Smooth muscle cell (in vitro differentiated cells): ENCODE measurements at regions not wholly inside any gene's neighbourhood (a gene's known extent, or its start where the extent isn't known, plus 50 kb on each side); places are given as distances from the start of the nearest gene placed in this dataset.
A peak's percentile ranks its signal among the peaks of the same experiment; 100 is the strongest.

Experiments
- DNase-seq: peaks from one replicate; lab custom pipeline; 2025; ENCODE audit not compliant: unreplicated experiment; lab: John Stamatoyannopoulos, UW
- H2AFZ ChIP-seq: fragments of 200-600 bp; sonication (generic); 2 replicates; pipeline ENCODE4 v1.6.0; 2016; ENCODE audit warnings: antibody characterized with exemption, low read depth, mild to moderate bottlenecking
- H3F3A ChIP-seq: fragments of 200-600 bp; sonication (generic); 2 replicates; pipeline ENCODE4 v1.6.0; 2017; ENCODE audit warnings: antibody characterized with exemption, low read depth
- H3K27ac ChIP-seq: fragments of 200-600 bp; sonication (generic); 2 replicates; pipeline ENCODE4 v1.5.1; 2016; ENCODE audit warnings: low read depth, mild to moderate bottlenecking
- H3K27me3 ChIP-seq: fragments of 200-600 bp; sonication (generic); 2 replicates; pipeline ENCODE4 v1.6.1; 2016; ENCODE audit warnings: low read depth, mild to moderate bottlenecking
- H3K36me3 ChIP-seq: fragments of 200-600 bp; sonication (generic); 2 replicates; pipeline ENCODE4 v1.5.1; 2016; ENCODE audit warnings: low read depth
- H3K4me1 ChIP-seq: fragments of 200-600 bp; sonication (generic); 2 replicates; pipeline ENCODE4 v1.5.1; 2016; ENCODE audit warnings: low read depth
- H3K4me2 ChIP-seq: fragments of 200-600 bp; sonication (generic); 2 replicates; pipeline ENCODE4 v1.6.0; 2016; ENCODE audit warnings: mild to moderate bottlenecking
- H3K4me3 ChIP-seq: fragments of 200-600 bp; sonication (generic); 2 replicates; pipeline ENCODE4 v1.5.1; 2016; ENCODE audit warnings: mild to moderate bottlenecking
- H3K79me2 ChIP-seq: fragments of 200-600 bp; sonication (generic); 2 replicates; pipeline ENCODE4 v1.6.0; 2016; ENCODE audit warnings: low read depth, mild to moderate bottlenecking
- H3K9ac ChIP-seq: fragments of 200-600 bp; sonication (generic); 2 replicates; pipeline ENCODE4 v1.6.0; 2016; ENCODE audit warnings: low read depth
- H3K9me3 ChIP-seq: fragments of 200-600 bp; sonication (generic); replicated peaks from 2 replicates; pipeline ENCODE4 v1.5.1; 2016; ENCODE audit warnings: low read depth
- H4K20me1 ChIP-seq: fragments of 200-600 bp; sonication (generic); 2 replicates; pipeline ENCODE4 v1.6.0; 2016; ENCODE audit warnings: low read depth
- CTCF ChIP-seq: fragments of 200-600 bp; sonication (generic); IDR thresholded peaks from 2 replicates; pipeline ENCODE4 v1.5.1; 2017; ENCODE audit warnings: borderline replicate concordance, mild to moderate bottlenecking, antibody characterized with exemption; ENCODE audit not compliant: insufficient read depth, poor library complexity, severe bottlenecking
- WGBS: methylation state at CpG from one replicate; pipeline ENCODE4 v1.1.7; 2016; ENCODE audit warnings: low lambda C conversion rate; 5-methylcytosine and 5-hydroxymethylcytosine counted together

DNA sequence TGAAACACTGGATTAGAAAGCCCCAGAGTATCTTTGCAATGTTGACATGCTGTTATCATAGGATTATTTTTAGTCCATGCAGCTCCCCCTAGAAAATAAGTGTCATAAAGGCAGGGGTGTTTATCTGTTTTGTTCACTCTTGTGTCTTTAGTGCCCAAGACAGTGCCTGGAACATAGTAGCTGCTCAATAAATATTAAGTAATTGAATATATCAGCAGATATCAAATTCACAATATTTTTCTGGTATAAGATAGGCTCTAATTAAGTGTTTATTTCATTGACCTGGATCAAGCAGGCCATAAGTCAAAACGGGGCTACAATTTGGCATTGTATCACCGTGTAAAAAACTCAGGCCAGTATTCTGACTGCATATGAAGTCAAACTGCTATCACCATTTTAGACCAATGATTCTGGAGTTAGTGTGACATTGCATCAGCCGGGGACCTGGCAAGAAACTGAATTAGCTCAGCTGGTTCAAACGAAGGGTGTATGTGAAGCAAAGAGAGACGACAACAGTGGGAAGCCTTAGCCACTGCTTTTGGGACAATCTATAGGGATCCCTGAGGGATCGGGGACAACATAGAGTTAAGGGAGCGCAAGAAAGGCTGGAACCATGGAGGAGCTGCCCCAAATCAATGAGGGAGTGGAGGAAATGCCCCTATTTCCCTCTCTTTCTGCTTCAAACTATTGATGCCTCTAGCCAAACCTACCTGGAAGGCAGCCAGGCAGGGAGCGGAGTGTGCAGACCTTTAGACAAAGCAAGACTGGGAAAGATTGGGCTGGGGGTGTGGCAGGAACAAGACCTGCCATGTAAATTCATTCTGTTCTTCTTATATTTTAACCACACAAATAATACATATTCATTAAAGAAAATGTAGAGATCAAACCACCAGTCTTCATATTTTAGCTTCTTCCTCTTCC lies 112.2 kb downstream of the PLEKHG1 start:
- DNase-seq: no peak
- TF ChIP-seq CTCF: no peak
- Histone ChIP-seq H3K27ac (no peak overlapping the region), H3K4me3 (no peak overlapping the region), H3F3A (no peaks in the 10 kb centered on the region), H3K27me3 (peaks cover 6% of the 10 kb centered on the region), H3K9ac (no peak overlapping the region), H3K4me2 (no peak overlapping the region), H3K9me3 (no peaks in the 10 kb centered on the region), H4K20me1 (no peaks in the 10 kb centered on the region), H3K36me3 (no peaks in the 10 kb centered on the region), H2AFZ (no peak overlapping the region), H3K79me2 (no peaks in the 10 kb centered on the region), H3K4me1 (peaks cover 27% of the 10 kb centered on the region)
- 89% methylated on average over 8 of the region's 8 CpGs for WGBS

DNA sequence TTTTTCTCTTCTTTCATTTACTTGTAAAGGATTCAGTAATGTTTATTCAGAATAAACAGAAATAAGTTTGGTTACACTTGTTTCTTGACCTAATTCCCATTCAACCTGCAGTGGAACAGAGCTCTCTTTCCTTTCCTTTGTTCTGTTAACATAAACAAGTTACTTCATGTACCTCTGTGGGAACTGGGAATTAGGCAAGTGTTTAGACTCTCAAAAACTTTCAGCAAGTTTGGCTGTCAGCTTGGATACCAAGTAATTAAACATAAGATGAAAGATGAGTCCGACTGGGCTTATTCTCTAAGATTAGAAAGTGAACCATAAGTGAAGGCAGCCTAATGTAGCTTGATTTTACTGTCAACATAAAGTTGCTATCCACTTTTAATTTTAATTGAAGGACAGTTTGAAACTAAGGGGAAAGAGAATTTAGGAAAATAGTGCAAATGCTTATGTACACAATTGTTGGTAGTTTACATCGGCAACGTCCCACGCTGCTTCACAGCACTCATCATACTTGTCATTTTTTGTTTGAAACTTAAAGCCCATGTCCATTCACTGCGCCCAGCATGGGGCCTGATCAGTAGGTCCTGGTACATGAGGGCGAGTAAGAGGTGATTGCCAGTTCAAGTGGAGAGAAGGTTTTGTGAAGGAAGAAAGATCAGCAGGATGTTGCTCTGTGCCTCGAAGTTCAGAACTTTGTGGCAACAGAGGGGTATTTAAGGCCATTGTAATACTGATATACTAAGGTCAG lies 113.0 kb downstream of the PLEKHG1 start:
- no peak overlapping the region for H3K9ac ChIP-seq
- no peaks in the 10 kb centered on the region for H3F3A ChIP-seq
- WGBS: 88% methylated on average over 7 of the region's 7 CpGs
- H2AFZ ChIP-seq: no peak overlapping the region
- H3K4me2 ChIP-seq: no peak overlapping the region
- H4K20me1 ChIP-seq: no peaks in the 10 kb centered on the region
- no peak for DNase-seq
- peaks cover 6% of the 10 kb centered on the region for H3K27me3 ChIP-seq
- no peaks in the 10 kb centered on the region for H3K36me3 ChIP-seq
- no peaks in the 10 kb centered on the region for H3K79me2 ChIP-seq
- no peak overlapping the region for H3K27ac ChIP-seq
- no peaks in the 10 kb centered on the region for H3K9me3 ChIP-seq
- H3K4me3 ChIP-seq: no peak overlapping the region
- no peak for TF ChIP-seq CTCF
- H3K4me1 ChIP-seq: peaks cover 27% of the 10 kb centered on the region

DNA sequence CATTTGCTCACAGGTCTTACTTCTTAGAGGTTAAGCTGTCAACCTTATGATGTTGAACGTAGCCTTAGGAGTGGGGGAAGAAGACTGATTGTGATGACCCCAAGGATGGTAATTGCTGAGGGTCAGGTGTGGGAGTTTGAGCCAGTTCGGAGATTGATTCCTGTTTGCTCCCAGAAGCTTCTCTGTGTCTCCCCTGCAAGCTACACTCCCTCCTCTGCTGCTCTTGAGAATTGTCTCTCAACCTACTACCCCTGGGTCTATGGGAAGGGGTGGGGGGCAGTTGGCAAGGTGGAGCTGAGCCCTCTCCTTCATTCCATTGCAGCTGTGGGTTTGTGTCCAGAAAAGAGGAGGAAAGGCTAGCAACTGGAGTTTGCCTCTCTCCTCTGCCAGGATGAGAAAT lies 113.8 kb downstream of the PLEKHG1 start:
- no peaks in the 10 kb centered on the region for H3K36me3 ChIP-seq
- H3K4me1 ChIP-seq: peaks cover 27% of the 10 kb centered on the region
- peaks cover 3% of the 10 kb centered on the region for H3K27me3 ChIP-seq
- H3K9ac ChIP-seq: no peak overlapping the region
- no peaks in the 10 kb centered on the region for H3F3A ChIP-seq
- H3K79me2 ChIP-seq: no peaks in the 10 kb centered on the region
- no peaks in the 10 kb centered on the region for H3K9me3 ChIP-seq
- H4K20me1 ChIP-seq: no peaks in the 10 kb centered on the region
- no peak for DNase-seq
- H3K4me2 ChIP-seq: peak overlapping the region; percentile 45
- H2AFZ ChIP-seq: no peak overlapping the region
- 83% methylated on average over 2 of the region's 2 CpGs for WGBS
- H3K27ac ChIP-seq: no peak overlapping the region
- H3K4me3 ChIP-seq: no peak overlapping the region
- TF ChIP-seq CTCF: no peak
